PC-3 (cell line): ENCODE measurements at regions not wholly inside any gene's neighbourhood (a gene's known extent, or its start where the extent isn't known, plus 50 kb on each side); places are given as distances from the start of the nearest gene placed in this dataset.

Experiments used
- ATAC-seq: fragments of 200-7000 bp; cut with Tn5 transposase; 2 replicates; pipeline ENCODE4 v1.9.1; 2020; ENCODE audit warnings: mild to moderate bottlenecking, moderate library complexity
- BruUV-seq: library from RNA; stranded (reverse); fragments of 400-500 nt; replicated peaks from 2 replicates; lab custom pipeline; 2021; lab: Mats Ljungman, UMichigan
- CTCF ChIA-PET: fragments of 300-600 bp; sonication (Branson Sonifier 250); formaldehyde crosslinking; loops from one replicate; lab custom pipeline; 2022; ENCODE audit warnings: antibody characterized with exemption; lab: Charles Lee
- POLR2A ChIA-PET: fragments of 300-600 bp; sonication (Branson Sonifier 250); formaldehyde crosslinking; loops from one replicate; lab custom pipeline; 2022; ENCODE audit warnings: antibody characterized with exemption; ENCODE audit not compliant: unreplicated experiment; lab: Charles Lee
- DNase-seq: peaks from one replicate; pipeline ENCODE4 v3.0.0-alpha.2; 2015
- H2AFZ ChIP-seq: fragments of 300-600 bp; sonication (generic); 2 replicates; pipeline ENCODE4 v1.6.0; 2016; ENCODE audit warnings: antibody characterized with exemption, low read length
- H3F3A ChIP-seq: fragments of 300-600 bp; sonication (generic); one replicate; pipeline ENCODE4 v1.6.0; 2017; ENCODE audit warnings: antibody characterized with exemption, low read length, control low read depth, mild to moderate bottlenecking; ENCODE audit not compliant: unreplicated experiment
- H3K27ac ChIP-seq: fragments of 300-600 bp; sonication (generic); 2 replicates; pipeline ENCODE4 v1.5.1; 2016; ENCODE audit warnings: mild to moderate bottlenecking, low read length
- H3K27me3 ChIP-seq: fragments of 300-600 bp; sonication (generic); 2 replicates; pipeline ENCODE4 v1.6.1; 2016; ENCODE audit warnings: low read length, mixed read lengths
- H3K36me3 ChIP-seq: fragments of 300-600 bp; sonication (generic); 2 replicates; pipeline ENCODE4 v1.6.1; 2016; ENCODE audit warnings: low read depth, mixed run types, low read length, mixed read lengths
- H3K4me1 ChIP-seq: fragments of 300-600 bp; sonication (generic); 2 replicates; pipeline ENCODE4 v1.5.1; 2016; ENCODE audit warnings: low read length; ENCODE audit not compliant: insufficient read depth
- H3K4me2 ChIP-seq: fragments of 300-600 bp; sonication (generic); 2 replicates; pipeline ENCODE4 v1.6.0; 2016; ENCODE audit warnings: low read length
- H3K4me3 ChIP-seq: fragments of 300-600 bp; sonication (generic); 2 replicates; pipeline ENCODE4 v1.5.1; 2016; ENCODE audit warnings: mild to moderate bottlenecking, low read length, mixed read lengths
- H3K79me2 ChIP-seq: fragments of 300-600 bp; sonication (generic); 2 replicates; pipeline ENCODE4 v1.6.1; 2017; ENCODE audit warnings: low read length, mixed read lengths
- H3K9ac ChIP-seq: fragments of 300-600 bp; sonication (generic); 2 replicates; pipeline ENCODE4 v1.6.0; 2016; ENCODE audit warnings: mild to moderate bottlenecking, low read length
- H3K9me2 ChIP-seq: fragments of 300-600 bp; sonication (generic); replicated peaks from 2 replicates; pipeline ENCODE4 v1.6.1; 2016; ENCODE audit warnings: mixed run types, low read length, mixed read lengths
- H3K9me3 ChIP-seq: fragments of 300-600 bp; sonication (generic); 2 replicates; pipeline ENCODE4 v1.6.1; 2016; ENCODE audit warnings: low read length, mixed read lengths
- H4K20me1 ChIP-seq: fragments of 300-600 bp; sonication (generic); 2 replicates; pipeline ENCODE4 v1.6.1; 2016; ENCODE audit warnings: low read length, mixed read lengths
- EZH2 ChIP-seq: fragments of 300-600 bp; sonication (generic); IDR thresholded peaks from one replicate; pipeline ENCODE4 v1.6.1; 2017; ENCODE audit warnings: antibody characterized with exemption, mild to moderate bottlenecking, low read length; ENCODE audit not compliant: unreplicated experiment
- EZH2phosphoT487 ChIP-seq: fragments of 300-600 bp; sonication (generic); IDR thresholded peaks from 2 replicates; pipeline ENCODE4 v1.6.1; 2018; ENCODE audit warnings: mild to moderate bottlenecking, antibody characterized with exemption, low read length, borderline replicate concordance
- intact Hi-C: fragments of 100-400 bp; cut with micrococcal nuclease; formaldehyde crosslinking; loops from 2 replicates; pipeline ENCODE4 v1.9.0; 2023
- TF ChIP-seq, protein P1 (sequence below): fragments of 300-600 bp; sonication (generic); conservative IDR thresholded peaks from 2 replicates; pipeline ENCODE4 v1.5.1; 2017; ENCODE audit warnings: antibody characterized with exemption, low read depth, mild to moderate bottlenecking, low read length

GRCh38 chr15:35909414-35909813, 363.4 kb upstream of the DPH6 start:
- H4K20me1 ChIP-seq = no peaks in the 10 kb centered on the region
- intact Hi-C loops = no loop called here
- POLR2A ChIA-PET = no interaction called here
- no peak for ATAC-seq
- no TSS peak for BruUV-seq
- H3K79me2 ChIP-seq = no peaks in the 10 kb centered on the region
- no peak overlapping the region for H3K27ac ChIP-seq
- H3K4me2 ChIP-seq = no peak overlapping the region
- no peaks in the 10 kb centered on the region for H3K36me3 ChIP-seq
- TF ChIP-seq, protein P1, sequence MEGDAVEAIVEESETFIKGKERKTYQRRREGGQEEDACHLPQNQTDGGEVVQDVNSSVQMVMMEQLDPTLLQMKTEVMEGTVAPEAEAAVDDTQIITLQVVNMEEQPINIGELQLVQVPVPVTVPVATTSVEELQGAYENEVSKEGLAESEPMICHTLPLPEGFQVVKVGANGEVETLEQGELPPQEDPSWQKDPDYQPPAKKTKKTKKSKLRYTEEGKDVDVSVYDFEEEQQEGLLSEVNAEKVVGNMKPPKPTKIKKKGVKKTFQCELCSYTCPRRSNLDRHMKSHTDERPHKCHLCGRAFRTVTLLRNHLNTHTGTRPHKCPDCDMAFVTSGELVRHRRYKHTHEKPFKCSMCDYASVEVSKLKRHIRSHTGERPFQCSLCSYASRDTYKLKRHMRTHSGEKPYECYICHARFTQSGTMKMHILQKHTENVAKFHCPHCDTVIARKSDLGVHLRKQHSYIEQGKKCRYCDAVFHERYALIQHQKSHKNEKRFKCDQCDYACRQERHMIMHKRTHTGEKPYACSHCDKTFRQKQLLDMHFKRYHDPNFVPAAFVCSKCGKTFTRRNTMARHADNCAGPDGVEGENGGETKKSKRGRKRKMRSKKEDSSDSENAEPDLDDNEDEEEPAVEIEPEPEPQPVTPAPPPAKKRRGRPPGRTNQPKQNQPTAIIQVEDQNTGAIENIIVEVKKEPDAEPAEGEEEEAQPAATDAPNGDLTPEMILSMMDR = no peak
- TF ChIP-seq EZH2phosphoT487 = no peak
- TF ChIP-seq EZH2 = no peak
- peak; percentile 32 for DNase-seq
- no peaks in the 10 kb centered on the region for H3K27me3 ChIP-seq
- H3K4me1 ChIP-seq = no peaks in the 10 kb centered on the region
- no peaks in the 10 kb centered on the region for H3K9me3 ChIP-seq
- H3K4me3 ChIP-seq = no peak overlapping the region
- H3K9ac ChIP-seq = no peak overlapping the region
- no peaks in the 10 kb centered on the region for H3F3A ChIP-seq
- no peak overlapping the region for H2AFZ ChIP-seq
- H3K9me2 ChIP-seq = no peaks in the 10 kb centered on the region
- CTCF ChIA-PET = no interaction called here

GRCh38 chr15:35910227-35910626, 364.3 kb upstream of the DPH6 start:
- ATAC-seq (no peak), DNase-seq (no peak)
- BruUV-seq = no TSS peak
- Histone ChIP-seq H3K27ac (no peak overlapping the region), H2AFZ (no peak overlapping the region), H3K9me2 (no peaks in the 10 kb centered on the region), H4K20me1 (no peaks in the 10 kb centered on the region), H3K27me3 (no peaks in the 10 kb centered on the region), H3K9me3 (no peaks in the 10 kb centered on the region), H3K79me2 (no peaks in the 10 kb centered on the region), H3F3A (no peaks in the 10 kb centered on the region), H3K4me3 (no peak overlapping the region), H3K4me2 (no peak overlapping the region), H3K36me3 (no peaks in the 10 kb centered on the region), H3K9ac (no peak overlapping the region), H3K4me1 (no peaks in the 10 kb centered on the region)
- CTCF ChIA-PET = interaction anchor here (0.7 kb wide), 1 partner anchor 205 kb away, joined by 3 read pairs; no protein-coding TSS in a partner anchor
- intact Hi-C loops = no loop called here
- no peak for TF ChIP-seq EZH2phosphoT487
- no peak for TF ChIP-seq EZH2
- TF ChIP-seq, protein P1 = no peak
- POLR2A ChIA-PET = no interaction called here

- Histone ChIP-seq H3K9me2 (no peaks in the 10 kb centered on the region), H3K36me3 (no peaks in the 10 kb centered on the region), H4K20me1 (no peaks in the 10 kb centered on the region), H3K27me3 (no peaks in the 10 kb centered on the region), H3K79me2 (no peaks in the 10 kb centered on the region), H3F3A (no peaks in the 10 kb centered on the region), H3K4me3 (no peak overlapping the region), H3K4me1 (no peaks in the 10 kb centered on the region), H2AFZ (no peak overlapping the region), H3K9ac (no peak overlapping the region), H3K4me2 (no peak overlapping the region), H3K27ac (no peak overlapping the region), H3K9me3 (no peaks in the 10 kb centered on the region)
- ChIA-PET CTCF (no interaction called here), POLR2A (no interaction called here)
- no TSS peak for BruUV-seq
- TF ChIP-seq, protein P1 = no peak
- TF ChIP-seq EZH2phosphoT487 = no peak
- no peak for TF ChIP-seq EZH2
- intact Hi-C loops = no loop called here
- DNase-seq = no peak
- ATAC-seq = no peak
These were observed 365.2 kb upstream of the DPH6 start for GRCh38 chr15:35911052-35911777.
